ENCODE measurements at regions not wholly inside any gene's neighbourhood (a gene's known extent, or its start where the extent isn't known, plus 50 kb on each side); places are given as distances from the start of the nearest gene placed in this dataset.

- Mint-ChIP-seq H3K4me1 (ENCODE audit: low read depth, unreplicated experiment) (no peaks in the 10 kb centered on the region), H3K9me3 (ENCODE audit: low read depth, unreplicated experiment) (peaks cover 9% of the 10 kb centered on the region), H3K27me3 (ENCODE audit: unreplicated experiment) (no peaks in the 10 kb centered on the region), H3K36me3 (ENCODE audit: insufficient read depth, unreplicated experiment) (no peaks in the 10 kb centered on the region), H3K27ac (ENCODE audit: unreplicated experiment) (no peak overlapping the region), H3K4me3 (ENCODE audit: low read depth, unreplicated experiment) (no peak overlapping the region)
- CTCF ChIA-PET: no interaction called here
- no TSS peak for BruUV-seq (replicated peaks)
- intact Hi-C loops (cut with micrococcal nuclease; ENCODE audit: unreplicated experiment): no loop called here
- DNase-seq: no peak
- TF ChIP-seq, protein P1, sequence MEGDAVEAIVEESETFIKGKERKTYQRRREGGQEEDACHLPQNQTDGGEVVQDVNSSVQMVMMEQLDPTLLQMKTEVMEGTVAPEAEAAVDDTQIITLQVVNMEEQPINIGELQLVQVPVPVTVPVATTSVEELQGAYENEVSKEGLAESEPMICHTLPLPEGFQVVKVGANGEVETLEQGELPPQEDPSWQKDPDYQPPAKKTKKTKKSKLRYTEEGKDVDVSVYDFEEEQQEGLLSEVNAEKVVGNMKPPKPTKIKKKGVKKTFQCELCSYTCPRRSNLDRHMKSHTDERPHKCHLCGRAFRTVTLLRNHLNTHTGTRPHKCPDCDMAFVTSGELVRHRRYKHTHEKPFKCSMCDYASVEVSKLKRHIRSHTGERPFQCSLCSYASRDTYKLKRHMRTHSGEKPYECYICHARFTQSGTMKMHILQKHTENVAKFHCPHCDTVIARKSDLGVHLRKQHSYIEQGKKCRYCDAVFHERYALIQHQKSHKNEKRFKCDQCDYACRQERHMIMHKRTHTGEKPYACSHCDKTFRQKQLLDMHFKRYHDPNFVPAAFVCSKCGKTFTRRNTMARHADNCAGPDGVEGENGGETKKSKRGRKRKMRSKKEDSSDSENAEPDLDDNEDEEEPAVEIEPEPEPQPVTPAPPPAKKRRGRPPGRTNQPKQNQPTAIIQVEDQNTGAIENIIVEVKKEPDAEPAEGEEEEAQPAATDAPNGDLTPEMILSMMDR (IDR thresholded peaks at IDR 0.05; ENCODE audit: unreplicated experiment): no peak
Measured at GRCh38 chr5:33268374-33268773, 172.4 kb upstream of the TARS1 start.

DNA sequence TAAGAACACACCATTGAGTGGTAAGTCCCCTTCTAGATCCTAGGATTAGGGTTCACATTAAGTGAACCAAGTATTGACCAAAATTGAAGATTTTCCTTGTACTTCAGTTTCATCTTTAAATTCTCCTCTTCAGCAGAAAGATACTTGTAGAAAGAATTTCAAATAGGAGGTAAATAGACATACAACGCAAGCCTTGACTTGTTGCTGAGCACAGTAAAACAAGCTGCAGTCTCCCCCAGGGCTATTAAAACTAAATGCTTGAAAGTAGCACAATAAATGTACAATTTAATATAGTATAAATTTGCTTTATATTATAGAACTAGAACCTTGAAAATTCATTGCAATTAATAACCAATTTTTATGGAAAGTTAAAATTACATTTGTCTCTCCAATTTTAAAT lies 170.1 kb upstream of the TARS1 start:
- no peaks in the 10 kb centered on the region for H3K36me3 Mint-ChIP-seq (ENCODE audit: insufficient read depth, unreplicated experiment)
- no peaks in the 10 kb centered on the region for H3K9me3 Mint-ChIP-seq (ENCODE audit: low read depth, unreplicated experiment)
- BruUV-seq (replicated peaks): no TSS peak
- TF ChIP-seq, protein P1 (IDR thresholded peaks at IDR 0.05; ENCODE audit: unreplicated experiment): no peak
- H3K27me3 Mint-ChIP-seq (ENCODE audit: unreplicated experiment): no peaks in the 10 kb centered on the region
- no peaks in the 10 kb centered on the region for H3K4me1 Mint-ChIP-seq (ENCODE audit: low read depth, unreplicated experiment)
- CTCF ChIA-PET: no interaction called here
- no peak overlapping the region for H3K4me3 Mint-ChIP-seq (ENCODE audit: low read depth, unreplicated experiment)
- H3K27ac Mint-ChIP-seq (ENCODE audit: unreplicated experiment): no peak overlapping the region
- DNase-seq: no peak
- intact Hi-C loops (cut with micrococcal nuclease; ENCODE audit: unreplicated experiment): no loop called here

DNA sequence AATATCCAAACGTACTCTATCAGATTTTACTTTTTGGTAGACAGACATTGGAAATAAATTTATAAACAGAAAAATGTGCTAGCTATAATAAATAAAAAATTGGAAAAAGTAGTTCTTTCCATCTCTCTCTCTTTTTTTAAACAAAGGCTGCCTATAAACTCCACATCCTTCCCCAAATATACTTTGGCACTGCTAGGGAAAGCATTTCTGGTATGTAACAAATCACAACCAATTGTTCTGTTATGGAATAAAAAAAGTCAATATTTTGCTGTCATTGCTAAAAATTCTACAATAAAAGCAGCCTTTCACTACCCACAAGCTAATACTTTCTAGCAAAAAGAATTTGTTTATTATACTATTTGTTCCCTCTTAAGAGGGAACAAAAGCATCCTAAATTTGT lies 169.2 kb upstream of the TARS1 start:
- H3K4me3 Mint-ChIP-seq (ENCODE audit: low read depth, unreplicated experiment): no peak overlapping the region
- intact Hi-C loops (cut with micrococcal nuclease; ENCODE audit: unreplicated experiment): no loop called here

GRCh38 chr5:33272288-33272687 lies 168.5 kb upstream of the TARS1 start:
- no peaks in the 10 kb centered on the region for H3K4me1 Mint-ChIP-seq (ENCODE audit: low read depth, unreplicated experiment)

More for the DNA sequence above, 169.2 kb upstream of the TARS1 start:
- Mint-ChIP-seq H3K36me3 (ENCODE audit: insufficient read depth, unreplicated experiment) (no peaks in the 10 kb centered on the region), H3K4me1 (ENCODE audit: low read depth, unreplicated experiment) (no peaks in the 10 kb centered on the region), H3K9me3 (ENCODE audit: low read depth, unreplicated experiment) (no peaks in the 10 kb centered on the region), H3K27me3 (ENCODE audit: unreplicated experiment) (no peaks in the 10 kb centered on the region), H3K27ac (ENCODE audit: unreplicated experiment) (no peak overlapping the region)
- TF ChIP-seq, protein P1 (IDR thresholded peaks at IDR 0.05; ENCODE audit: unreplicated experiment): no peak
- CTCF ChIA-PET: interaction anchor here (1.8 kb wide), 1 partner anchor 41 kb away, joined by 4 read pairs; no protein-coding TSS in a partner anchor
- DNase-seq: no peak
- no TSS peak for BruUV-seq (replicated peaks)

More at GRCh38 chr5:33272288-33272687, 168.5 kb upstream of the TARS1 start:
- H3K4me3 Mint-ChIP-seq (ENCODE audit: low read depth, unreplicated experiment): no peak overlapping the region
- DNase-seq: no peak
- intact Hi-C loops (cut with micrococcal nuclease; ENCODE audit: unreplicated experiment): no loop called here
- H3K27ac Mint-ChIP-seq (ENCODE audit: unreplicated experiment): peak overlapping the region; percentile 64
- TF ChIP-seq, protein P1 (IDR thresholded peaks at IDR 0.05; ENCODE audit: unreplicated experiment): no peak
- no peaks in the 10 kb centered on the region for H3K36me3 Mint-ChIP-seq (ENCODE audit: insufficient read depth, unreplicated experiment)
- no peaks in the 10 kb centered on the region for H3K9me3 Mint-ChIP-seq (ENCODE audit: low read depth, unreplicated experiment)
- H3K27me3 Mint-ChIP-seq (ENCODE audit: unreplicated experiment): no peaks in the 10 kb centered on the region
- BruUV-seq (replicated peaks): no TSS peak
- CTCF ChIA-PET: interaction anchor here (1.8 kb wide), 1 partner anchor 41 kb away, joined by 4 read pairs; no protein-coding TSS in a partner anchor
